ENCODE measurements at regions not wholly inside any gene's neighbourhood (a gene's known extent, or its start where the extent isn't known, plus 50 kb on each side); places are given as distances from the start of the nearest gene placed in this dataset.

DNA sequence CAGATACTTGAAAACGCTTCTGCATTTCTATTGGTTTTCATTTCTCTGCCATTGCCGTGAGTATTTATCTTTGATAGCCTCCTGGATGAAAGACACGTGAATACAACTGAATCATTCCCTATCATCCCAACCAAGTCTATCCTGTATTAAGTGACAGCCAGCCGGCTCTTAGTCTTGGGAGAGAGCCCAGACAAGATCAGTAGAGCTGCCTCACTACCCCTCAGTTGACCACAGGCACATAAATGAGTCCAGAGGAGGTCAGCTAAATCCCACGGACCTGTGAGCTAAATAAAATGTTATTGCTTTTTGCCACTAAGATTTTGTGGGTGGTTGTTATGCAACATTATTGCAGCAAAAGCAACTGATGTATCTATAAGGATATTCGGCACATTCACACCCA lies 639.0 kb upstream of the ACO1 start:
- no peaks in the 10 kb centered on the region for H3K36me3 ChIP-seq (ENCODE audit: control insufficient read depth in 1 of 2, insufficient read depth in 2 of 2, low read length in 2 of 2)
- no peaks in the 10 kb centered on the region for H3K9me3 ChIP-seq (ENCODE audit: control insufficient read depth in 1 of 2, insufficient read depth in 1 of 2, low read depth in 1 of 2, low read length in 2 of 2)
- ATAC-seq: no peak
- RAD21 ChIA-PET (ENCODE audit: low non-redundant PET in 1 of 2, low total read pairs in 2 of 2, uncharacterized antibody in 2 of 2, unreplicated experiment in 2 of 2): no interaction called here
- H3K9ac ChIP-seq (ENCODE audit: low read length): no peak overlapping the region
- intact Hi-C loops (cut with micrococcal nuclease): no loop called here
- no peak overlapping the region for H3K27ac ChIP-seq (ENCODE audit: low read depth, low read length)
- no peaks in the 10 kb centered on the region for H3K27me3 ChIP-seq (ENCODE audit: insufficient read depth, low read length)
- CTCF ChIA-PET: no interaction called here
- no TSS peak for BruUV-seq (replicated peaks)
- POLR2A ChIA-PET: no interaction called here
- no peak overlapping the region for H2AFZ ChIP-seq (ENCODE audit: low read depth, low read length, poor library complexity, severe bottlenecking)
- H3K4me3 ChIP-seq (replicated peaks in 1 of 2; ENCODE audit: low read depth in 1 of 2, low read length in 2 of 2): no peak overlapping the region
- TF ChIP-seq EGR1 (IDR thresholded peaks at IDR 0.05; ENCODE audit: low read depth) (no peak), ZNF274 (IDR thresholded peaks at IDR 0.05; ENCODE audit: low read depth, low read length) (no peak), TCF7L2 (IDR thresholded peaks at IDR 0.05; ENCODE audit: borderline replicate concordance, extremely low read depth, insufficient read depth, insufficient read length) (no peak), SP1 (IDR thresholded peaks at IDR 0.05; ENCODE audit: low read depth) (no peak), EZH2phosphoT487 (IDR thresholded peaks at IDR 0.05; ENCODE audit: borderline replicate concordance) (no peak), CEBPB (IDR thresholded peaks at IDR 0.05; ENCODE audit: low read depth) (no peak), FOSL1 (IDR thresholded peaks at IDR 0.05; ENCODE audit: low read depth) (no peak)
- TF ChIP-seq, protein P1, sequence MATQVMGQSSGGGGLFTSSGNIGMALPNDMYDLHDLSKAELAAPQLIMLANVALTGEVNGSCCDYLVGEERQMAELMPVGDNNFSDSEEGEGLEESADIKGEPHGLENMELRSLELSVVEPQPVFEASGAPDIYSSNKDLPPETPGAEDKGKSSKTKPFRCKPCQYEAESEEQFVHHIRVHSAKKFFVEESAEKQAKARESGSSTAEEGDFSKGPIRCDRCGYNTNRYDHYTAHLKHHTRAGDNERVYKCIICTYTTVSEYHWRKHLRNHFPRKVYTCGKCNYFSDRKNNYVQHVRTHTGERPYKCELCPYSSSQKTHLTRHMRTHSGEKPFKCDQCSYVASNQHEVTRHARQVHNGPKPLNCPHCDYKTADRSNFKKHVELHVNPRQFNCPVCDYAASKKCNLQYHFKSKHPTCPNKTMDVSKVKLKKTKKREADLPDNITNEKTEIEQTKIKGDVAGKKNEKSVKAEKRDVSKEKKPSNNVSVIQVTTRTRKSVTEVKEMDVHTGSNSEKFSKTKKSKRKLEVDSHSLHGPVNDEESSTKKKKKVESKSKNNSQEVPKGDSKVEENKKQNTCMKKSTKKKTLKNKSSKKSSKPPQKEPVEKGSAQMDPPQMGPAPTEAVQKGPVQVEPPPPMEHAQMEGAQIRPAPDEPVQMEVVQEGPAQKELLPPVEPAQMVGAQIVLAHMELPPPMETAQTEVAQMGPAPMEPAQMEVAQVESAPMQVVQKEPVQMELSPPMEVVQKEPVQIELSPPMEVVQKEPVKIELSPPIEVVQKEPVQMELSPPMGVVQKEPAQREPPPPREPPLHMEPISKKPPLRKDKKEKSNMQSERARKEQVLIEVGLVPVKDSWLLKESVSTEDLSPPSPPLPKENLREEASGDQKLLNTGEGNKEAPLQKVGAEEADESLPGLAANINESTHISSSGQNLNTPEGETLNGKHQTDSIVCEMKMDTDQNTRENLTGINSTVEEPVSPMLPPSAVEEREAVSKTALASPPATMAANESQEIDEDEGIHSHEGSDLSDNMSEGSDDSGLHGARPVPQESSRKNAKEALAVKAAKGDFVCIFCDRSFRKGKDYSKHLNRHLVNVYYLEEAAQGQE (IDR thresholded peaks at IDR 0.05; ENCODE audit: low read depth): no peak
- TF ChIP-seq, protein P2, sequence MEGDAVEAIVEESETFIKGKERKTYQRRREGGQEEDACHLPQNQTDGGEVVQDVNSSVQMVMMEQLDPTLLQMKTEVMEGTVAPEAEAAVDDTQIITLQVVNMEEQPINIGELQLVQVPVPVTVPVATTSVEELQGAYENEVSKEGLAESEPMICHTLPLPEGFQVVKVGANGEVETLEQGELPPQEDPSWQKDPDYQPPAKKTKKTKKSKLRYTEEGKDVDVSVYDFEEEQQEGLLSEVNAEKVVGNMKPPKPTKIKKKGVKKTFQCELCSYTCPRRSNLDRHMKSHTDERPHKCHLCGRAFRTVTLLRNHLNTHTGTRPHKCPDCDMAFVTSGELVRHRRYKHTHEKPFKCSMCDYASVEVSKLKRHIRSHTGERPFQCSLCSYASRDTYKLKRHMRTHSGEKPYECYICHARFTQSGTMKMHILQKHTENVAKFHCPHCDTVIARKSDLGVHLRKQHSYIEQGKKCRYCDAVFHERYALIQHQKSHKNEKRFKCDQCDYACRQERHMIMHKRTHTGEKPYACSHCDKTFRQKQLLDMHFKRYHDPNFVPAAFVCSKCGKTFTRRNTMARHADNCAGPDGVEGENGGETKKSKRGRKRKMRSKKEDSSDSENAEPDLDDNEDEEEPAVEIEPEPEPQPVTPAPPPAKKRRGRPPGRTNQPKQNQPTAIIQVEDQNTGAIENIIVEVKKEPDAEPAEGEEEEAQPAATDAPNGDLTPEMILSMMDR (IDR thresholded peaks at IDR 0.05 in 2 of 3, conservative IDR thresholded peaks at IDR 0.05 in 1 of 3; ENCODE audit: borderline replicate concordance in 1 of 3, insufficient read depth in 1 of 3, low read depth in 2 of 3, low read length in 2 of 3): no peak
- TF ChIP-seq, protein P3, sequence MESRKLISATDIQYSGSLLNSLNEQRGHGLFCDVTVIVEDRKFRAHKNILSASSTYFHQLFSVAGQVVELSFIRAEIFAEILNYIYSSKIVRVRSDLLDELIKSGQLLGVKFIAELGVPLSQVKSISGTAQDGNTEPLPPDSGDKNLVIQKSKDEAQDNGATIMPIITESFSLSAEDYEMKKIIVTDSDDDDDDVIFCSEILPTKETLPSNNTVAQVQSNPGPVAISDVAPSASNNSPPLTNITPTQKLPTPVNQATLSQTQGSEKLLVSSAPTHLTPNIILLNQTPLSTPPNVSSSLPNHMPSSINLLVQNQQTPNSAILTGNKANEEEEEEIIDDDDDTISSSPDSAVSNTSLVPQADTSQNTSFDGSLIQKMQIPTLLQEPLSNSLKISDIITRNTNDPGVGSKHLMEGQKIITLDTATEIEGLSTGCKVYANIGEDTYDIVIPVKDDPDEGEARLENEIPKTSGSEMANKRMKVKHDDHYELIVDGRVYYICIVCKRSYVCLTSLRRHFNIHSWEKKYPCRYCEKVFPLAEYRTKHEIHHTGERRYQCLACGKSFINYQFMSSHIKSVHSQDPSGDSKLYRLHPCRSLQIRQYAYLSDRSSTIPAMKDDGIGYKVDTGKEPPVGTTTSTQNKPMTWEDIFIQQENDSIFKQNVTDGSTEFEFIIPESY (IDR thresholded peaks at IDR 0.05; ENCODE audit: extremely low read depth, insufficient replicate concordance, low read length): no peak
- no peak overlapping the region for H3K4me2 ChIP-seq (ENCODE audit: low read length)
- no peaks in the 10 kb centered on the region for H3K9me2 ChIP-seq (ENCODE audit: insufficient read depth)
- H3K4me1 ChIP-seq (ENCODE audit: control insufficient read depth in 1 of 2, insufficient read depth in 2 of 2, low read length in 2 of 2): no peaks in the 10 kb centered on the region
- H4K20me1 ChIP-seq (ENCODE audit: insufficient read depth): no peaks in the 10 kb centered on the region
- H3K79me2 ChIP-seq (ENCODE audit: insufficient read depth, low read length): no peaks in the 10 kb centered on the region
- DNase-seq (ENCODE audit: low read depth, low spot score): no peak
